ENCODE measurements at regions not wholly inside any gene's neighbourhood (a gene's known extent, or its start where the extent isn't known, plus 50 kb on each side); places are given as distances from the start of the nearest gene placed in this dataset.
"Not testable (repeated sequence)": the region's sequence is repeated elsewhere in the genome, so short reads cannot be mapped to it uniquely, and the experiment has no call there.

DNA sequence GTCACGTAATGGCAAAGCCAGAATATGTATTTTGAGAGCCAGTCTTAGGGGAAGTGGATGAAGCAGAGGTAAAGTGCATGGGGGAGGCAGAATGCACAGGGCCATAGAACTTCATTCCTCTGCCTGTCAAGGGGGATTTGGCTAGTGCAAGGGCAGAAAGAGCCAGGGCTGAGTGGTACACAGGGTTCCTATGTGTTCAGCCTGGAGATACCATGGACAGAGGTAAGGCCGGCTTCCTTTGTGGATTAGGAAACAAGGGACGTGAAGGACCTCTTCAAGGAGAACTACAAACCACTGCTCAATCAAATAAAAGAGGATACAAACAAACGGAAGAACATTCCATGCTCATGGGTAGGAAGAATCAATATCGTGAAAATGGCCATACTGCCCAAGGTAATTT, 241.1 kb upstream of the ELAVL2 start:
- TF ChIP-seq, protein P1, sequence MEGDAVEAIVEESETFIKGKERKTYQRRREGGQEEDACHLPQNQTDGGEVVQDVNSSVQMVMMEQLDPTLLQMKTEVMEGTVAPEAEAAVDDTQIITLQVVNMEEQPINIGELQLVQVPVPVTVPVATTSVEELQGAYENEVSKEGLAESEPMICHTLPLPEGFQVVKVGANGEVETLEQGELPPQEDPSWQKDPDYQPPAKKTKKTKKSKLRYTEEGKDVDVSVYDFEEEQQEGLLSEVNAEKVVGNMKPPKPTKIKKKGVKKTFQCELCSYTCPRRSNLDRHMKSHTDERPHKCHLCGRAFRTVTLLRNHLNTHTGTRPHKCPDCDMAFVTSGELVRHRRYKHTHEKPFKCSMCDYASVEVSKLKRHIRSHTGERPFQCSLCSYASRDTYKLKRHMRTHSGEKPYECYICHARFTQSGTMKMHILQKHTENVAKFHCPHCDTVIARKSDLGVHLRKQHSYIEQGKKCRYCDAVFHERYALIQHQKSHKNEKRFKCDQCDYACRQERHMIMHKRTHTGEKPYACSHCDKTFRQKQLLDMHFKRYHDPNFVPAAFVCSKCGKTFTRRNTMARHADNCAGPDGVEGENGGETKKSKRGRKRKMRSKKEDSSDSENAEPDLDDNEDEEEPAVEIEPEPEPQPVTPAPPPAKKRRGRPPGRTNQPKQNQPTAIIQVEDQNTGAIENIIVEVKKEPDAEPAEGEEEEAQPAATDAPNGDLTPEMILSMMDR (IDR thresholded peaks at IDR 0.05) = not testable (repeated sequence)
- TF ChIP-seq POLR2A (IDR thresholded peaks at IDR 0.05) = not testable (repeated sequence)

Measured in lower leg skin (tissue), 3 donors.